ENCODE measurements at regions not wholly inside any gene's neighbourhood (a gene's known extent, or its start where the extent isn't known, plus 50 kb on each side); places are given as distances from the start of the nearest gene placed in this dataset.
"Not testable (repeated sequence)": the region's sequence is repeated elsewhere in the genome, so short reads cannot be mapped to it uniquely, and the experiment has no call there.

- DNase-seq = no peak
Measured at GRCh38 chr9:75532233-75533050, 358.0 kb upstream of the PCSK5 start.

GRCh38 chr9:75539523-75539922, 350.9 kb upstream of the PCSK5 start:
- no peak for DNase-seq

- no peak for DNase-seq
Measured at GRCh38 chr9:75540185-75540584, 350.3 kb upstream of the PCSK5 start.

- DNase-seq = peak in 1 of 56 donors; percentile 7
Measured at GRCh38 chr9:75541734-75542133, 348.7 kb upstream of the PCSK5 start.

GRCh38 chr9:75544815-75545214, 345.7 kb upstream of the PCSK5 start:
- DNase-seq = no peak

- no peak for DNase-seq
Measured at GRCh38 chr9:75545287-75545686, 345.2 kb upstream of the PCSK5 start.

- no peak for DNase-seq
Measured at GRCh38 chr9:75548871-75549270, 341.6 kb upstream of the PCSK5 start.

GRCh38 chr9:75551861-75552260, 338.6 kb upstream of the PCSK5 start:
- DNase-seq = no peak

GRCh38 chr9:75552941-75553340, 337.5 kb upstream of the PCSK5 start:
- no peak for DNase-seq

GRCh38 chr9:75566813-75567212, 323.7 kb upstream of the PCSK5 start:
- DNase-seq = not testable (repeated sequence)

- DNase-seq = no peak
Measured at GRCh38 chr9:75570538-75570937, 319.9 kb upstream of the PCSK5 start.

- no peak for DNase-seq
Measured at GRCh38 chr9:75574569-75574968, 315.9 kb upstream of the PCSK5 start.

- no peak for DNase-seq
Measured at GRCh38 chr9:75582870-75583269, 307.6 kb upstream of the PCSK5 start.

- DNase-seq = no peak
Measured at GRCh38 chr9:75588808-75589207, 301.7 kb upstream of the PCSK5 start.

GRCh38 chr9:75589497-75589896, 301.0 kb upstream of the PCSK5 start:
- DNase-seq = no peak

- DNase-seq = no peak
Measured at GRCh38 chr9:75591972-75592371, 298.5 kb upstream of the PCSK5 start.

- DNase-seq = no peak
Measured at GRCh38 chr9:75592586-75592985, 297.9 kb upstream of the PCSK5 start.

- DNase-seq = no peak
Measured at GRCh38 chr9:75593920-75594319, 296.6 kb upstream of the PCSK5 start.

- DNase-seq = no peak
Measured at GRCh38 chr9:75599126-75599525, 291.3 kb upstream of the PCSK5 start.

GRCh38 chr9:75601280-75601679, 289.2 kb upstream of the PCSK5 start:
- no peak for DNase-seq

- no peak for DNase-seq
Measured at GRCh38 chr9:75602060-75602459, 288.4 kb upstream of the PCSK5 start.

GRCh38 chr9:75604661-75605060, 285.8 kb upstream of the PCSK5 start:
- no peak for DNase-seq

GRCh38 chr9:75607521-75607920, 283.0 kb upstream of the PCSK5 start:
- DNase-seq = no peak

- no peak for DNase-seq
Measured at GRCh38 chr9:75609401-75609800, 281.1 kb upstream of the PCSK5 start.
